ENCODE measurements at regions not wholly inside any gene's neighbourhood (a gene's known extent, or its start where the extent isn't known, plus 50 kb on each side); places are given as distances from the start of the nearest gene placed in this dataset.
"Not testable (repeated sequence)": the region's sequence is repeated elsewhere in the genome, so short reads cannot be mapped to it uniquely, and the experiment has no call there.

DNA sequence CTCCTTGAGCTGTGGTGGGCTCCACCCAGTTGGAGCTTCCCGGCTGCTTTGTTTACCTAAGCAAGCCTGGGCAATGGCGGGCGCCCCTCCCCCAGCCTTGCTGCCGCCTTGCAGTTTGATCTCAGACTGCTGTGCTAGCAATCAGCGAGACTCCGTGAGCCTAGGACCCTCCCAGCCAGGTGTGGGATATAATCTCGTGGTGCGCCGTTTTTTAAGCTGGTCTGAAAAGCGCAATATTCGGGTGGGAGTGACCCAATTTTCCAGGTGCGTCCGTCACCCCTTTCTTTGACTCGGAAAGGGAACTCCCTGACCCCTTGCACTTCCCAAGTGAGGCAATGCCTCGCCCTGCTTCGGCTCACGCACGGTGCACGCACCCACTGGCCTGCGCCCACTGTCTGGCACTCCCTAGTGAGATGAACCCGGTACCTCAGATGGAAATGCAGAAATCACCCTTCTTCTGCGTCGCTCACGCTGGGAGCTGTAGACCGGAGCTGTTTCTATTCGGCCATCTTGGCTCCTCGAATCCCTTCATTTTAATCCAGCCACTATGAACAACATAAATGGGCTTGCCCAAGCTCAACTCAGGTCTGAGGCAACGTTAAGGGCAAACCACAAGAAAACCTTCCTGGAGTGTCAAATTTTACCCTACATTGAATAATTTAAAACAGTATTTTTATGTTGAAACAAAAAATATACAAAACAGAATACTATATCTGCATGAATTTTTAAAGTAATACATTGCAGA, 112.4 kb upstream of the CCDC150 start:
- DNase-seq (ENCODE audit: low read depth in 2 of 2) = not testable (repeated sequence)

DNA sequence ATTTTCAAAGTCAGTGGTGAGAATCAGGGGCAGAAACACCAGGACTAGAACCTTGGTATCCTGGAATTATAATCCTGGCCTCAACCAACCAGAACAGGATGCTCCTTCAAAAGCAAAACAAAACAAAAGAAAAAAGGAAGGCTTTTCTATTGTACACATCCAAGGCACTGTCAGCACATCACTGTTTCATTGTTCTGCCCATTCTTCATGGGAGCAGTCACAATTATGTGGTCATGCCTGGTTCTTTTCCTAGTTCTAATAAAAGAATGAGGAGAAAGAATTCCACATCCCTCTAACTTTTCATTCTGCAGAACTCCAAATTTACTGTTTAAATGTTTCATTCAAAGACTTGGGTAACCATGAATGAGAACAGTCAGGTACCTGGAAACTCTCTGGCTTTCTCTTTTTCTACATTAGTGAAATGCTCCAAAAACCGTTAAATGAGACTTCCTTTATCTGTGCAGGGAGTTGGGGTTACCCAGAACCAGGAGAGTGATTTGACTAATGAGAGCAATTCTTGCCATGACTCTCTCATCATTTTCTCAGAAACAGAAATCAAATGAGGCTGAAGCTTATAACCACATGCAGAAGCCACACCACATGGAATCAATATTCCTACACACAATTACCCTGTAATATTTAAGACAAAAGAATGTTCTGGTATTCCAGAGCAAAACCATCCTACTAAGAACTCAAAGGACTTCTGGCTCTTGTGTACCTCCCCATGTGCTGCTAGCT, 110.9 kb upstream of the CCDC150 start:
- DNase-seq (ENCODE audit: low read depth in 2 of 2) = no peak

DNA sequence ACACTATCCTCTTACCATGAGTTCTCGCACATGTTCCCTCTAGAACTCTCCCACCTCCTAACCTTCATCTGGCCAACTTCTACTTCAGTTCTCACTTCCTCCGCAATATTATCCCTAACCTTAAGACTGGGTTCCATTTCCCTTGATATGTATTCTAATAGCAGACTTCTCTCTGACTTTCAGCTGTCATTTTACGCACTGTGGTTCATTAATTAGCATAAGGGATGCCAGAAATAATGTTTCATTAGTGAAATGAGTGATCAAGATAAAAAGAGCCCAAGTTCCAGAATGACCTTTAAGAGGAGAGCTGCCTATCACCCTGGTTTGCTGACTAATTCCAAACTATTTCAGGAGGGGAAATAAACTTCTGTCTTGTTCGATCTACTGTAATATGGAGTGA, 108.6 kb upstream of the CCDC150 start:
- no peak for DNase-seq (ENCODE audit: low read depth in 2 of 2)

DNA sequence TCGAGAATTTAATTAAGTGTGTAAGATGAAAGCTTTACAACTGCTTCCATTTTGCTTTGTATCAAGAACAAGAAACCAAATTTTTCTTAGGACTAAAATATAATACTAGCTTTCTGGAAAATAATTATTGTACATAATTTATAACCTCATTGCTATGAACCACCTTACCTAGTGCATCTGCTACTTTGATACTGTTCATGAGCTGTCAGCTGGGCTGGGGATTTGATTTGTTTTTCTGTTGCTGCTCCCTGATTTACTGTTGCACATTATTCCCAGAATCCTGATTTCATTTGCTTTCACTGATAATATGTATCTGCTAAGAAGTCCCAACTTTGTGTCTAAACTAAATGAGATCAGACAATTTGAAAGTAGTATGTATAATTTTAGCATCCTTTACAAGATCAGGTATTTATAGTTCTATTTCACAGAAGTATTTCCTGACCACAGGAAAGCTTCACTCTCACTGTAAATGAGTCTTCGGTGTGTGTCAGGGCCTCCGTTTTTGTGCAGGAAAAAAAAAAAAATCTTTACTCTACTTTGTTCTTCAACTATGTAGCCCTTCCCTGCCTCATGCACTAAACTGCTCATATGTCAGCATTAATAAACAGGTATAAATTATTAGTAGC, 105.6 kb upstream of the CCDC150 start:
- DNase-seq (ENCODE audit: low read depth in 2 of 2) = no peak

DNA sequence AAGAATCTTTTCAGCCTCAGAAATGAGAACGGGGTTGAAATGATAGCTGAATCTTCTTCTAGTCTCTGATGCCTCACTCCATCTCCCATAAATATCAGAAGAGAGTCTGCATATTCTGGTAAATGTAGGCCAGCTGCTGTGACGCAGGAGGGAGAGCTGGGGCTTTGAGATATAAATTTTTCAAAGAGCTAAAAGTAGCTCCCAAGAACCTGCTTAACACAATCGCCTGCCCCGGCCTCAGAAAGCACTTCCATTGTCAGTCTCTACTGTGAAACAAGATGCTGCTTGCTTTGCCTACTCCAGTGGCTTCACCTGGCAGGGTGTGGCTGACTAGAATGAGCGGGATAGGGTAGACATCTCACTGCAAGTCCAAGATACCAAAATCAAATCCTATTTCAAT, 105.0 kb upstream of the CCDC150 start:
- DNase-seq (ENCODE audit: low read depth in 2 of 2) = no peak

DNA sequence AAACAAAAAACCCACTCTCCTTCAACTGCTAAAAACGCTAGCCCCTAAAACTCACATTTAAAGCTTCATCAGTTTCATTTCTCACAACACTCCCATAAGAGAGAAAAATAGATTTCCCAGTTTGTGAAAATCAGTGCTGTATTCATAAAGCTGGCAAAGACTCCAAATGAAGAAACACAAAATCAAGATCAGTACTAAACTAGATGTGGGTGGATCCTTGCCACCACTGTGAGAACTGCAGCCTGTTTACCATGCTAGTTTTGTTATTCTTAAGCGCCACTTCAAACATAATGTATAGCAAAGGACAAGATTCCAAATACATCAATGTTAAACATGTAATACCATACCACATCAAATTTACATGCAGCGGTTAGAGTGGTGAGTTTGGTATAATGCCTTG, 104.5 kb upstream of the CCDC150 start:
- DNase-seq (ENCODE audit: low read depth in 2 of 2) = no peak

DNA sequence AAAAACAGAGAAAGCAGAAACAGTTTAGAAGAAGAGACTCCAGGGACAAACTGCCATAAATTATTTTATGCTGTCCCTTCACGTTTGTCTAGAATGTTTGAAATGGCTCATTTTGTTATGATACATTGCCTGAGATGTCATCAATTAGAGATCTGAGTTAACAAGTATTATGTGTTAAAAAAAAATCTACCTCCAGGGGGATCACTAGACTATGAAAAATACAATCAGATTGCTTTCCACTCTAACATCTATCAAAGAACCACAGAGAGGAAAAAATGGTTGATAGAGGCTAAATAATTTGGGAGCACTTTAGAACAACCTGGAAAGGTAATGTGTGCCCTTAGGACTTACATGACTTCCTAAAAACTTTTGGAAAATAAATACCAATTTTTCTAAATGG, 103.8 kb upstream of the CCDC150 start:
- DNase-seq (ENCODE audit: low read depth in 2 of 2) = no peak

DNA sequence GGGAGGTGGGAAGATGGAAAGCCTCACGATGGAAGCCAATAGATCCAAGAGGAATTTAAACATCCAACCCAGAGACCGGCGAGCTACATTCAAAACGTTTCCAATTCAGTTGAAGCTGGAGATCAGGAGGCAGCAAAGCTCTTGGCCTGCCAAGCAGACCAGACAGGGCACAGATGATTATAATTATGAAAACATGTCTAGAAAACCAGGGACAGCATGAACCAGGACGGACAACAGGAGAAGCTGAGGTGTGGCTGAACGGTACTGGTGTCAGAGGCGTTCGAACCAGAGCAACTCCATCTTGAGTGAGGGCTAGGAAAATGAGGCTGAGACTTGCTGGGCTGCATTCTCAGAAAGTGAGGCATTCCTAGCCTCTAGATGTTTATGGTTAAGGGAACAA, 102.2 kb upstream of the CCDC150 start:
- DNase-seq (ENCODE audit: low read depth in 2 of 2) = no peak

DNA sequence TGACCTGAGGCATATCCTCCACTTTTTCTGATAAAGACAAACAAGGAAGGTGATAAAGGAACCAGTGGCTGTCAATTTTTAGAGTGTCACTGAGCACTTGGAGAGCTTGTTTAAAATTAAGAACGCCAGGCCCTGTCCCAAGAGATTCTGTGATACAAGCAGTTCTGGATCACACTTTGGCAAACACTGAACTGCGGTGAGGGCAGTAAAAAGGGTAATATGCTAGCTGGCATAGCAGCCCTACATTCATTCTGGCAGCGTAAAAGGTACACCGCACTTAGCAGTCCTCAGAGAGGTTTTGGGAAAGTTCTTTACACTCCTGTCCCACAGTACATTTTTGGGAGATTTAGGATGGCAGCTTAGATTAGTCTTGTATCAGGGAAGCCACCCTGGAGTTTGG, 101.3 kb upstream of the CCDC150 start:
- DNase-seq (ENCODE audit: low read depth in 2 of 2) = no peak

DNA sequence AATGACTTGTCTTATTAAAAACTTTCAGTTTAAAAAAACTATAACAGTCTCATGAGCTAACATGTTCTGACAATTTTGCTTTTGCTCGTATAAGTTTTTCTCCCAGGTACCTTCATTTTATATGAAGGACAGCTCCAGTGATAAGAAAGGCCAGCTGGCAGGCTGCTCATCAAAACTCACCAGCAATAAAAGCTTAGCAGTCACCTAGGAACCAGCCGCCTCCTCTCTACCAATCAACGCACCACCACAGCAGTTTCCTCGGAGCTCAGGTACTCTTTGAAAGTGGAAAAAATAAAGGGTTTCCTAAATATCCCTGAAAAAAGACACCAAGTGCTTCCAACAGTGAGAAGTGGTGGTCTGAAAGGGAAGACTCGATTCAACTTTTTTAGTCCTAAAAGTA, 100.9 kb upstream of the CCDC150 start:
- DNase-seq (ENCODE audit: low read depth in 2 of 2) = no peak

DNA sequence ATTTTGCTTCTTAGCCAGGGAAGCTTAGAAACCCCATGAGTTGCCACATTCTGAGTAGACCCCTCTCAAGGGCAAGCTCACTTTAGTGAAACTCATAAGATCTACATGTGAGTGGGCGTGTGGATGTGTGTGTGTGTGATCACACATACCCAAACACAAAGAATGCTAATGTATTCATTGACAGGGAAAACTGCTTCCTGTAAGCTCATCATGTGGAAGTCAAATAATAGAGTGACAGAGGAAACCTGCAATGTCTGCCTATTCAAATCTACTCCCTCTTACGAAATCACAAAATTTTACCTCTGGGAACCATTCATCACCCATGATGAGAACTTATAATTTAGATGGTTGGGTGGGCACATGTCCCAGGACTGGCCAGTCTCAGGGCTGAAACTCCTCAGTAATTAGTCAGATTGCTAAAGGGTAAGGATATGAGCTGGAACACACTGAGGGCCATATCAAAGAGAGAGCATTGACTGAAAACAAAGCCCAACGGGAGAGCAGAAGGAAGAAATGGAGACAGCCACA, 94.5 kb upstream of the CCDC150 start:
- no peak for DNase-seq (ENCODE audit: low read depth in 2 of 2)

DNA sequence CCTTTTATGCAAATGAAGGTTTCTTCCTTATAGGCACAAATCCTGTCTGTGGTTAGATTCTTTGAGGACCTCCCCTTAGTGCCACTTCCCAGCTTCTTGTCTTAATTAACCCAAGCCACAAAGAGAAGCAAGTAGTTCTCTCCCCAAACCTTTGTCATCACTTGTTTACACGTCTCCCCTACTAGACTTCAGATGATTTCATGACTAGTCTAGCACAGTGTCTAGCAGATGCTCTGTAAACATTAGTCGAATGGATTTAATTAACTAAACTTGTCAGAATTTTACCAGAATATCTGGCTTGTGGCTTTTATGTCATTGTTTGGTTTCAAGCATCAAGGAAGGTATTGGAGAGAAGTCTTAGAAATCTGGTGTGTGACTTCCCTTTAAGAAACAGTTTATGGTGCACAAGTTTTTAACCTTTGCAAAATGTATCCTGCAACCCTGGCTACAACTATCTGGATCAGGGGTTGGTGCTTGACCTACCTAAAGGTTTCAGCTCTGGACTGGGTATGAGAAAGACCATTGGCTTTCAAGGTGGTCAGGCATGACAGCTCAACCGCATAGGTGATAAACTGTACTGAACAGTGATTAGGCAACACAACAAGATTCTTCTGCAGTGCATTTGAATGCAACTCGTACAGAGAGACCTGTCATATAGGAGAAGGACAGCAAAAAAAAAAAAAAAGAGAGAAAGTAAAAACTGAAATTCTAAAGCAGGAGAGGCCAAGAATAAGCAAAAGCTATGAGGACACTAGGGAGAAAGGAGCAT, 93.2 kb upstream of the CCDC150 start:
- DNase-seq (ENCODE audit: low read depth in 2 of 2) = no peak

DNA sequence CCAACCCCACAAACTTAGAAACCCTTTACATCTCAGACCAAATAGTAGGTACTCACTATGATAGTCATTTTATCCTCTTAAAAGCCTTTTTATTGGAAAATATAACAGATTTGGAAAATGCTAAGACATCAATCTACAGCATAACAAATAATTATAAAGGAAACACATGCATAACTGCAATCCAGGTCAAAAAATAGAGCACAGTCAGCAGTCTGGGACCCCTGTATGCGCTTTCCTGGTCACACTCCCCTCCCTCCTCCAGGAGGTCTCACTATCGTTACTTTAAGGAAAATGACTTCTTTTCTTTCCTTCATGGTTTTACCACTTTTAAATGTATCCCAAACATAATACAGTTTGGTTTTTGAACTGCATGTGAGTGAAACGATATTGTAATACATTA, 90.5 kb upstream of the CCDC150 start:
- no peak for DNase-seq (ENCODE audit: low read depth in 2 of 2)

DNA sequence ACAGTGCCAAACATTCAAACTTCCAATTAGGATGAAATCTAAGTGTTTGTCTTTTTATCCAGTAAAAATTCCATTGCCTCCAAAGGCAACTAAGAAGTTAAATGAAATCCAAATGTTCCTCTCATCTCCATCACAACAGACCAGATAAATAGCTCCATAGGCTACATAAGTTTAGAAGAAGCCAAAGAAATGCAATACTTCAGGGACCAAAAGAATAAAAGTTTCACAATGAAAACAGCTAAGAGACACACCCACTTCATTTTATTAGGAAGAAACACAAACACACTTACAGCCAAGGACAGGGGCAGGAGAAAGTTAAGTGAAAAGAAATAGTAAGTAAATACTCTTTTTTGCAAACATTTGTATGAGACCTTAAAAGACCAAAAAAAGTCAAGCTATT, 88.5 kb upstream of the CCDC150 start:
- no peak for DNase-seq (ENCODE audit: low read depth in 2 of 2)

DNA sequence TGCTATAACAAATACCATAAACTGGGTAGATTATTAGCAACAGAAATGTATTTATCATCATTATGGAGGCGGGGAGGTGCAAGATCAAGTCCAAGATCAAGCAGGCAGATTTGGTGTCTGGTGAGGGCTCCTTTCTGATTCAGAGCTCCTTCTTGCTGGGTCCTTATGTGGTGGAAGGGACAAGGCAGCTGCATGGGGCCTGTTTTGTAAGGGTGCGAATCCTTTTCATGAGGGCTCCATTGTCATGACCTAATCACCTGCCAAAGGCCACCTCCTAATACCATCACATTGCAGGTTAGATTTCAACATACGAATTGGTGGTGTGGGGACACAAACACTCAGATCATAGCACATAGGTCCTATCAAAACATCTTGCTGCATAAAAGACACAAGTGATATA, 84.4 kb upstream of the CCDC150 start:
- DNase-seq (ENCODE audit: low read depth in 2 of 2) = no peak

DNA sequence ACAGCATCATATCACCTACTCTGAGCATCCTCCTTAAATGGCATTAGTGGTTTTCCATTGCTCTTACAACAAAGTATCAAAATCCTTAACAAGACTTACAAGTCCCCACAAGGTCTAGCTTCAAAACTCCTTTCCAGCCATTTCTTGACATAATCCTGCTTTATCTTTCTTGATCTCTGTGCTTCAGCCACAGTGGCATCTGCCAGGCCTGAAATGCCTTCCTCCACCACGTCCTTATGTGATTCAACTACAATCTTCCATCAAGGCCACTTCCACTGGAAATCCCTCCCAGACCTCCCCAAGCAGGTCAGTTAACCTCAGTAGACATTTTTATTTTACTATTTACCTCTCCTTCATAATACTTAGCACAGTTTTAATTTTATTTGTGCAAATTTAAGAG, 83.8 kb upstream of the CCDC150 start:
- no peak for DNase-seq (ENCODE audit: low read depth in 2 of 2)

DNA sequence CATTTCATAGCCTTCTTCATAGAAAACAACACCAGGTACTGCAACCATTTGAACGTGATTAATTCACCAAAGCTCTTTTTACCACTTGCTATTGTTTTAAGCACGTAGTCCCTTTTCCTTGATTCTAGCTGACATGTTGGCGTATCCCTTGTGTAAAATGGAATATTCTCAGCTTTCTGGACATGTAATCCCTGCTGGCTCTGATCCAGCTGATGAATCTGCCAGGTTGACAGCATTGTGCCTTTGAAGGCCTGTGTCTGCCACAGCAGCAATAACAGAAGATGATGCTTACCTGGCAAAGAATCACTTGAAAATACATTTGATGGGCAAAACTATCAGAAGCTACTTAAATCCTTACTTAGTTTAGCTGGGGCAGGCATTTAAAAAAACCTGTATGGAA, 81.0 kb upstream of the CCDC150 start:
- no peak for DNase-seq (ENCODE audit: low read depth in 2 of 2)

DNA sequence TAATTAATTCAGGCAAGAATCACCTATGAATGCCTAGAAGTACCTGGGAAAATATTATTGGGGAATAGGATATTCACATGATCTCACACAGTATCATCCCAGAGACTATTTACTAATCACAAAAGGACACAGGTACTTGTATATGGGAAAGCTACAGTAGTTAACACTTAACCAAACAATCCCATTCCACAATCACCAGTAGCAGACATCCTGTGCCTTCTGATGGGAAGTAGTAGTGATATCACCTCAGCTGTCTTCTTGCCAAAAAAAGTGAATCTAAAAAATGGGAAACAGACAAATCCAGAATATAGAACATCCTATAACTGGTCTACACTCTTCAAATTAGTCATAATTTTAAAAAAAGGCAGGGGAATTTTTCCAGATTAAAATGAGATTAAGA, 75.6 kb upstream of the CCDC150 start:
- no peak for DNase-seq (ENCODE audit: low read depth in 2 of 2)

DNA sequence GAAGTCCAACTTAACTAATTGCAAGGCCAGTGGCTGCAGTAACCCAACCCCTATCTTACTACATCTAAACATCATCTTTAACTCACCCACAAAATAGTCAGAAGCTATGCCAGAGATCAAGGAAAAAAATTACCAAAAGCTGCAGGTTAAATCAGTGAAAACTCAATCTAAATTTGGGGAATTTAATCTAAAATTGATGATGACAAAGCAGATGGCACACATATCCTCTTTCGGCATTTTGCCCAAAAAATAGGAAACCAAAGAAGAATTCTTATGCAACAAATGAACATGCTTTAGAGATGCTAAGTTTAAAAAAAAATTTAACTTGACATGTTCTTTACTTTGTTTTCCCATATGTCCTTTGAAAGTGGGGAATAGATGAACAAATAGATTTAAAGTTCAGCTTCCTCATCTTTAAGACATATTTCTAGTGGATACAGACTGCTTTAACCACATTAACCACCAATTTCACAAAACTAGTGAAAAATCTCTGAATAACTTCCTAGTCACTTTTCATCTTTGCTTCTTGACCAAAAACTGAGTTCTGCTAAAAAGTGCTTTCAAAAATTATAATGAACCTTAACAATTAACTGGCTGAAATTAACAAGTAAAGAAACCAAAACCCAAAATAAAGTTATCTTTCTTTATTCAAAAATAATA, 74.3 kb upstream of the CCDC150 start:
- DNase-seq (ENCODE audit: low read depth in 2 of 2) = no peak

DNA sequence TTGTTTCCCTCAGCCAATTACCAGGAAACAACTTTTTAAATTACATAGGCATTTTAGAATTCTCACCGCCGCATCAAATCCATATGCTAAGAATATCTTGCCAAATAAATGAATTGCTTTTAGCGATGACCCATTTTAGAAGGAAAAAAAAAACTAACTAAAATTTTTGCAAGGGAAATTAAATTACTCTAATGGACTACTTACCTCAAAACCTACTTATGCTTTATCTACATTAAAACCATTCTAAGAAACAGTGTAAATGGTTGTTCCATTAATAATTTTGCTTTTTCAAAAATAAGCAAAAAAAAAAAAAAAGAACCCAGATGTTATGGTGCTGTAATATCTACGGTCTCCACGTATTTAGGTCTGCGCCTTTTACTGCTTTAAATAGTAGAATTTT, 73.5 kb upstream of the CCDC150 start:
- DNase-seq (ENCODE audit: low read depth in 2 of 2) = no peak

DNA sequence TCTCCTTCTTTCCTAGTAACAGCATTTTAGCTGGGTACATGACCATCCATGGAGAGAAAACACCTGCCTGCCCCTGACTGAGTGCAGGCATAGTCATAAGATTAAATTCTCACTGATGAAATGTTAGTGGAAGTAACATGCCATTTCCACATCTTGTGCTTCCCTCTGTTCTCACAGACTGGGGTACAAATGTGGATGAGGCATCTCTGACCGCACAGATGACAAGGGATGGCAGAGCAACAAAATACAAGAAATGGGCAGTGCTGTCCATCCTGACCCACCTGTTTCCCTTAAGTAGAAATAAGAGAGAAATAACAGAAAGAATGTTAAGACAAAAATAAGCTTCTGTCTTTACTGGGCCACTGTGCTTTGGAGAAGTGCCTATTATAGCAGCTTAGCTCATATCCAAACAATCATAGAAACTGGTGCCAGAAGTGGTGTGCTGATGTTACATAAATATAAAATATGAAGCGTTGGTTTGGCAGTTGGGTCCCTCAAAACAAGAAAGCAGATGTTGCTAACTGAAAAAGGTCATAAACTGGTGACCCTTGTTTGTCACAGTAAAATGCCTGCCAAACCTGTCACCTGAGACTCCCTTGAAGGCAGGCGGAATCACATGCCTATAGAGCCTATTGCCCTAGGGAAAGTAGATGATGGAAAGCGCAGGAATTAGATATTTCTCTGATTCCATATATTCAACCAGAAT, 72.4 kb upstream of the CCDC150 start:
- DNase-seq (ENCODE audit: low read depth in 2 of 2) = no peak

Data from stimulated activated CD4-positive, alpha-beta T cell treated with anti-CD3 and anti-CD28 coated beads, Interleukin-12 subunit alpha, Interleukin-12 subunit beta, amount 100 ng/mL, for 24 hours (primary cell).